ENCODE measurements at regions not wholly inside any gene's neighbourhood (a gene's known extent, or its start where the extent isn't known, plus 50 kb on each side); places are given as distances from the start of the nearest gene placed in this dataset.

- WGBS, 2 experiments (ENCODE audit: insufficient coverage in 2 of 2) = 85 to 93% methylated on average over 11 to 13 of the region's 18 CpGs
- Histone ChIP-seq H3K9me3 (ENCODE audit: control insufficient read depth, low read length) (no peaks in the 10 kb centered on the region), H3K4me3 (ENCODE audit: extremely low read depth, insufficient read depth, low read length, poor library complexity, severe bottlenecking) (no peak overlapping the region), H3K36me3 (ENCODE audit: control insufficient read depth, insufficient read depth, low read length) (no peaks in the 10 kb centered on the region), H3K4me1 (ENCODE audit: control insufficient read depth, insufficient read depth, low read length, poor library complexity, severe bottlenecking) (no peaks in the 10 kb centered on the region), H3K27ac (ENCODE audit: low read depth, low read length, severe bottlenecking) (no peak overlapping the region)
Observed at GRCh38 chr4:185879666-185880312, 67.8 kb upstream of the SORBS2 start.

GRCh38 chr4:185880571-185880970 lies 68.6 kb upstream of the SORBS2 start:
- H3K36me3 ChIP-seq (ENCODE audit: control insufficient read depth, insufficient read depth, low read length) = no peaks in the 10 kb centered on the region
- WGBS, 2 experiments (ENCODE audit: insufficient coverage in 2 of 2) = 61 to 78% methylated on average over 3 of the region's 3 CpGs
- no peak overlapping the region for H3K4me3 ChIP-seq (ENCODE audit: extremely low read depth, insufficient read depth, low read length, poor library complexity, severe bottlenecking)
- H3K9me3 ChIP-seq (ENCODE audit: control insufficient read depth, low read length) = no peaks in the 10 kb centered on the region
- H3K27ac ChIP-seq (ENCODE audit: low read depth, low read length, severe bottlenecking) = no peak overlapping the region
- H3K4me1 ChIP-seq (ENCODE audit: control insufficient read depth, insufficient read depth, low read length, poor library complexity, severe bottlenecking) = no peaks in the 10 kb centered on the region

GRCh38 chr4:185881430-185881829 lies 69.4 kb upstream of the SORBS2 start:
- no peak overlapping the region for H3K4me3 ChIP-seq (ENCODE audit: extremely low read depth, insufficient read depth, low read length, poor library complexity, severe bottlenecking)
- WGBS, 2 experiments (ENCODE audit: insufficient coverage in 2 of 2) = 93 to 100% methylated on average over 2 to 3 of the region's 3 CpGs

GRCh38 chr4:185883591-185883990 lies 71.6 kb upstream of the SORBS2 start:
- H3K27ac ChIP-seq (ENCODE audit: low read depth, low read length, severe bottlenecking) = no peak overlapping the region
- no peak overlapping the region for H3K4me3 ChIP-seq (ENCODE audit: extremely low read depth, insufficient read depth, low read length, poor library complexity, severe bottlenecking)
- H3K4me1 ChIP-seq (ENCODE audit: control insufficient read depth, insufficient read depth, low read length, poor library complexity, severe bottlenecking) = no peaks in the 10 kb centered on the region
- H3K36me3 ChIP-seq (ENCODE audit: control insufficient read depth, insufficient read depth, low read length) = no peaks in the 10 kb centered on the region
- peaks cover 6% of the 10 kb centered on the region for H3K9me3 ChIP-seq (ENCODE audit: control insufficient read depth, low read length)
- WGBS, 2 experiments (ENCODE audit: insufficient coverage in 2 of 2) = 96 to 100% methylated on average over 2 to 4 of the region's 5 CpGs

More at GRCh38 chr4:185881430-185881829, 69.4 kb upstream of the SORBS2 start:
- H3K27ac ChIP-seq (ENCODE audit: low read depth, low read length, severe bottlenecking) = no peak overlapping the region
- no peaks in the 10 kb centered on the region for H3K4me1 ChIP-seq (ENCODE audit: control insufficient read depth, insufficient read depth, low read length, poor library complexity, severe bottlenecking)
- H3K36me3 ChIP-seq (ENCODE audit: control insufficient read depth, insufficient read depth, low read length) = no peaks in the 10 kb centered on the region
- H3K9me3 ChIP-seq (ENCODE audit: control insufficient read depth, low read length) = no peaks in the 10 kb centered on the region

- no peaks in the 10 kb centered on the region for H3K4me1 ChIP-seq (ENCODE audit: control insufficient read depth, insufficient read depth, low read length, poor library complexity, severe bottlenecking)
- H3K36me3 ChIP-seq (ENCODE audit: control insufficient read depth, insufficient read depth, low read length) = no peaks in the 10 kb centered on the region
- no peak overlapping the region for H3K4me3 ChIP-seq (ENCODE audit: extremely low read depth, insufficient read depth, low read length, poor library complexity, severe bottlenecking)
- peaks cover 6% of the 10 kb centered on the region for H3K9me3 ChIP-seq (ENCODE audit: control insufficient read depth, low read length)
- H3K27ac ChIP-seq (ENCODE audit: low read depth, low read length, severe bottlenecking) = no peak overlapping the region
- WGBS, 2 experiments (ENCODE audit: insufficient coverage in 2 of 2) = 60 to 71% methylated on average over 3 to 4 of the region's 6 CpGs
Observed at GRCh38 chr4:185885075-185885474, 73.1 kb upstream of the SORBS2 start.

- H3K4me1 ChIP-seq (ENCODE audit: control insufficient read depth, insufficient read depth, low read length, poor library complexity, severe bottlenecking) = no peaks in the 10 kb centered on the region
- H3K4me3 ChIP-seq (ENCODE audit: extremely low read depth, insufficient read depth, low read length, poor library complexity, severe bottlenecking) = no peak overlapping the region
- peaks cover 6% of the 10 kb centered on the region for H3K9me3 ChIP-seq (ENCODE audit: control insufficient read depth, low read length)
- H3K27ac ChIP-seq (ENCODE audit: low read depth, low read length, severe bottlenecking) = no peak overlapping the region
- no peaks in the 10 kb centered on the region for H3K36me3 ChIP-seq (ENCODE audit: control insufficient read depth, insufficient read depth, low read length)
- WGBS, 2 experiments (ENCODE audit: insufficient coverage in 2 of 2) = 92 to 100% methylated on average over 3 to 4 of the region's 6 CpGs
Observed at GRCh38 chr4:185885604-185886003, 73.6 kb upstream of the SORBS2 start.

- WGBS, 2 experiments (ENCODE audit: insufficient coverage in 2 of 2) = 80 to 88% methylated on average over 10 to 12 of the region's 15 CpGs
- no peak overlapping the region for H3K4me3 ChIP-seq (ENCODE audit: extremely low read depth, insufficient read depth, low read length, poor library complexity, severe bottlenecking)
- no peaks in the 10 kb centered on the region for H3K36me3 ChIP-seq (ENCODE audit: control insufficient read depth, insufficient read depth, low read length)
Observed at GRCh38 chr4:185886832-185887524, 75.0 kb upstream of the SORBS2 start.

GRCh38 chr4:185888676-185889075 lies 76.7 kb upstream of the SORBS2 start:
- H3K9me3 ChIP-seq (ENCODE audit: control insufficient read depth, low read length) = peaks cover 6% of the 10 kb centered on the region
- WGBS, 2 experiments (ENCODE audit: insufficient coverage in 2 of 2) = 90 to 98% methylated on average over 5 to 6 of the region's 7 CpGs

More at GRCh38 chr4:185886832-185887524, 75.0 kb upstream of the SORBS2 start:
- peaks cover 6% of the 10 kb centered on the region for H3K9me3 ChIP-seq (ENCODE audit: control insufficient read depth, low read length)
- H3K27ac ChIP-seq (ENCODE audit: low read depth, low read length, severe bottlenecking) = no peak overlapping the region
- H3K4me1 ChIP-seq (ENCODE audit: control insufficient read depth, insufficient read depth, low read length, poor library complexity, severe bottlenecking) = no peaks in the 10 kb centered on the region

GRCh38 chr4:185889585-185889984 lies 77.6 kb upstream of the SORBS2 start:
- Histone ChIP-seq H3K36me3 (ENCODE audit: control insufficient read depth, insufficient read depth, low read length) (no peaks in the 10 kb centered on the region), H3K4me3 (ENCODE audit: extremely low read depth, insufficient read depth, low read length, poor library complexity, severe bottlenecking) (no peak overlapping the region), H3K4me1 (ENCODE audit: control insufficient read depth, insufficient read depth, low read length, poor library complexity, severe bottlenecking) (no peaks in the 10 kb centered on the region), H3K9me3 (ENCODE audit: control insufficient read depth, low read length) (peaks cover 6% of the 10 kb centered on the region), H3K27ac (ENCODE audit: low read depth, low read length, severe bottlenecking) (no peak overlapping the region)
- 95 to 100% methylated on average over 1 to 2 of the region's 4 CpGs for WGBS, 2 experiments (ENCODE audit: insufficient coverage in 2 of 2)

More at GRCh38 chr4:185888676-185889075, 76.7 kb upstream of the SORBS2 start:
- Histone ChIP-seq H3K4me3 (ENCODE audit: extremely low read depth, insufficient read depth, low read length, poor library complexity, severe bottlenecking) (no peak overlapping the region), H3K27ac (ENCODE audit: low read depth, low read length, severe bottlenecking) (no peak overlapping the region), H3K36me3 (ENCODE audit: control insufficient read depth, insufficient read depth, low read length) (no peaks in the 10 kb centered on the region), H3K4me1 (ENCODE audit: control insufficient read depth, insufficient read depth, low read length, poor library complexity, severe bottlenecking) (no peaks in the 10 kb centered on the region)

- H3K36me3 ChIP-seq (ENCODE audit: control insufficient read depth, insufficient read depth, low read length) = no peaks in the 10 kb centered on the region
- H3K27ac ChIP-seq (ENCODE audit: low read depth, low read length, severe bottlenecking) = no peak overlapping the region
- no peak overlapping the region for H3K4me3 ChIP-seq (ENCODE audit: extremely low read depth, insufficient read depth, low read length, poor library complexity, severe bottlenecking)
- peaks cover 6% of the 10 kb centered on the region for H3K9me3 ChIP-seq (ENCODE audit: control insufficient read depth, low read length)
- 81 to 94% methylated on average over 3 to 5 of the region's 5 CpGs for WGBS, 2 experiments (ENCODE audit: insufficient coverage in 2 of 2)
- H3K4me1 ChIP-seq (ENCODE audit: control insufficient read depth, insufficient read depth, low read length, poor library complexity, severe bottlenecking) = no peaks in the 10 kb centered on the region
Observed at GRCh38 chr4:185890196-185890595, 78.2 kb upstream of the SORBS2 start.

GRCh38 chr4:185892165-185892564 lies 80.2 kb upstream of the SORBS2 start:
- H3K4me1 ChIP-seq (ENCODE audit: control insufficient read depth, insufficient read depth, low read length, poor library complexity, severe bottlenecking) = no peaks in the 10 kb centered on the region
- H3K4me3 ChIP-seq (ENCODE audit: extremely low read depth, insufficient read depth, low read length, poor library complexity, severe bottlenecking) = no peak overlapping the region
- 92 to 100% methylated on average over 1 to 2 of the region's 2 CpGs for WGBS, 2 experiments (ENCODE audit: insufficient coverage in 2 of 2)
- H3K9me3 ChIP-seq (ENCODE audit: control insufficient read depth, low read length) = peaks cover 6% of the 10 kb centered on the region
- no peak overlapping the region for H3K27ac ChIP-seq (ENCODE audit: low read depth, low read length, severe bottlenecking)
- H3K36me3 ChIP-seq (ENCODE audit: control insufficient read depth, insufficient read depth, low read length) = no peaks in the 10 kb centered on the region

All from mesodermal cell (in vitro differentiated cells).